ENCODE measurements at regions not wholly inside any gene's neighbourhood (a gene's known extent, or its start where the extent isn't known, plus 50 kb on each side); places are given as distances from the start of the nearest gene placed in this dataset.

DNA sequence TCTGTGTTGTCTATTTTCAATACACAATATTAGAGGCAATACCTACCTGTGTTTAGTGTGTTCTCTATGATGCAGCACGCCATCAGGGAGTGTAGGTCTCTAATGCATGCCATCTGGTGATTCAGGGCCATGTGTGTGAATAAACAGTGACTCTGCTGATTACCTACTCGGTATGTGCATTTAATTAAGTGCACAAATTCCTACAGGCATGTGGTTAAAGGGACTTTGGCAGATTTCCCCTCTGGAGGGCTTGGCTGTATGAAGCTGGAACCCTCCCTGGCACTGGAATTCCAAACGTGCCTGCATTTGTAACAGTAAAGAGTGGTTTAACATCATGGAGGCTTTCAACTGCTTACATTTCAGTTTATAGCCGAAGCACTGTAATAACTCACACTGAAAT is 401.5 kb upstream of the SASH1 start:
- H3K9ac ChIP-seq (ENCODE audit: low read length) = no peak overlapping the region
- no peak overlapping the region for H3K27ac Mint-ChIP-seq (ENCODE audit: unreplicated experiment)
- H3K9me3 Mint-ChIP-seq (ENCODE audit: unreplicated experiment) = peaks cover 9% of the 10 kb centered on the region
- DNase-seq (ENCODE audit: low read depth) (peak; percentile 56), FAIRE-seq (peak; percentile 62)
- no peak overlapping the region for H3K4me2 ChIP-seq (ENCODE audit: low read length)
- no peak overlapping the region for H2AFZ ChIP-seq (ENCODE audit: low read depth, low read length)
- no peaks in the 10 kb centered on the region for H4K20me1 ChIP-seq (ENCODE audit: insufficient read depth, low read length)
- no peak overlapping the region for H3K4me3 ChIP-seq (ENCODE audit: insufficient read depth, low read depth, low read length)
- no peaks in the 10 kb centered on the region for H3K4me1 Mint-ChIP-seq (ENCODE audit: low read depth, unreplicated experiment)
- H3K4me1 ChIP-seq (ENCODE audit: insufficient read depth, low read length) = no peaks in the 10 kb centered on the region
- H3K27me3 Mint-ChIP-seq (ENCODE audit: low read depth, unreplicated experiment) = peaks cover 3% of the 10 kb centered on the region
- H3K27ac ChIP-seq (ENCODE audit: low read depth, low read length) = no peak overlapping the region
- H3K9me3 ChIP-seq (ENCODE audit: insufficient read depth, low read depth, low read length) = no peaks in the 10 kb centered on the region
- TF ChIP-seq, protein P1, sequence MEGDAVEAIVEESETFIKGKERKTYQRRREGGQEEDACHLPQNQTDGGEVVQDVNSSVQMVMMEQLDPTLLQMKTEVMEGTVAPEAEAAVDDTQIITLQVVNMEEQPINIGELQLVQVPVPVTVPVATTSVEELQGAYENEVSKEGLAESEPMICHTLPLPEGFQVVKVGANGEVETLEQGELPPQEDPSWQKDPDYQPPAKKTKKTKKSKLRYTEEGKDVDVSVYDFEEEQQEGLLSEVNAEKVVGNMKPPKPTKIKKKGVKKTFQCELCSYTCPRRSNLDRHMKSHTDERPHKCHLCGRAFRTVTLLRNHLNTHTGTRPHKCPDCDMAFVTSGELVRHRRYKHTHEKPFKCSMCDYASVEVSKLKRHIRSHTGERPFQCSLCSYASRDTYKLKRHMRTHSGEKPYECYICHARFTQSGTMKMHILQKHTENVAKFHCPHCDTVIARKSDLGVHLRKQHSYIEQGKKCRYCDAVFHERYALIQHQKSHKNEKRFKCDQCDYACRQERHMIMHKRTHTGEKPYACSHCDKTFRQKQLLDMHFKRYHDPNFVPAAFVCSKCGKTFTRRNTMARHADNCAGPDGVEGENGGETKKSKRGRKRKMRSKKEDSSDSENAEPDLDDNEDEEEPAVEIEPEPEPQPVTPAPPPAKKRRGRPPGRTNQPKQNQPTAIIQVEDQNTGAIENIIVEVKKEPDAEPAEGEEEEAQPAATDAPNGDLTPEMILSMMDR (IDR thresholded peaks at IDR 0.05; ENCODE audit: insufficient read depth, low read depth, low read length) = no peak
- no peak for TF ChIP-seq EZH2 (IDR thresholded peaks at IDR 0.05; ENCODE audit: insufficient read depth, low read length)
- H3K4me3 Mint-ChIP-seq (ENCODE audit: unreplicated experiment) = no peak overlapping the region
- no peaks in the 10 kb centered on the region for H3K36me3 ChIP-seq (ENCODE audit: insufficient read depth, low read length)
- no peaks in the 10 kb centered on the region for H3K27me3 ChIP-seq (ENCODE audit: insufficient read depth, low read length)
- H3K79me2 ChIP-seq (ENCODE audit: insufficient read depth, low read length) = no peaks in the 10 kb centered on the region
- H3K36me3 Mint-ChIP-seq (ENCODE audit: low read depth, unreplicated experiment) = no peaks in the 10 kb centered on the region

DNA sequence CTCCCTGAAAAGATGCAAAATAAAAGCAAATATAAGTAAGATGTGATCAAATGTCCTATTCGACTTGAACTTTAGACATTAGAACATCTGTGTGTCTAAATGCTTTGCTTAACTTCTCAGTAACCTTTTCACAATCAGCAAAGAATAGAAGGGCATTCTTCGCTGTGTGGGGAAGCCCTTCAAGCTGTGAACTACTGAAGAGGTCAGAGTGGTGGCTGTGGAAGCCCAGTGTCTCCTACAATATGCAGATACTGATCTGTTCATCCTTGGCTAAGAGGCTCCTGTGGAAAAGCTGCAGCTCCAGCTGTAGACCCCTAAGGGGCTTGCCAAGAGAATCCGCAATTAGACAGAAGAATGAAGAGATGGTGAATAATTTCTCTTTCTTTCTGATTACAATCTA is 400.3 kb upstream of the SASH1 start:
- Mint-ChIP-seq H3K4me3 (ENCODE audit: unreplicated experiment) (no peak overlapping the region), H3K9me3 (ENCODE audit: unreplicated experiment) (peaks cover 9% of the 10 kb centered on the region), H3K27me3 (ENCODE audit: low read depth, unreplicated experiment) (peaks cover 3% of the 10 kb centered on the region), H3K4me1 (ENCODE audit: low read depth, unreplicated experiment) (no peaks in the 10 kb centered on the region), H3K27ac (ENCODE audit: unreplicated experiment) (no peak overlapping the region), H3K36me3 (ENCODE audit: low read depth, unreplicated experiment) (no peaks in the 10 kb centered on the region)
- no peak overlapping the region for H3K4me3 ChIP-seq (ENCODE audit: insufficient read depth, low read depth, low read length)
- FAIRE-seq = no peak
- no peak for DNase-seq (ENCODE audit: low read depth)
- H2AFZ ChIP-seq (ENCODE audit: low read depth, low read length) = no peak overlapping the region
- H3K36me3 ChIP-seq (ENCODE audit: insufficient read depth, low read length) = no peaks in the 10 kb centered on the region
- H3K27ac ChIP-seq (ENCODE audit: low read depth, low read length) = no peak overlapping the region
- H4K20me1 ChIP-seq (ENCODE audit: insufficient read depth, low read length) = no peaks in the 10 kb centered on the region
- H3K4me1 ChIP-seq (ENCODE audit: insufficient read depth, low read length) = no peaks in the 10 kb centered on the region
- no peak overlapping the region for H3K4me2 ChIP-seq (ENCODE audit: low read length)
- no peak overlapping the region for H3K9ac ChIP-seq (ENCODE audit: low read length)
- H3K79me2 ChIP-seq (ENCODE audit: insufficient read depth, low read length) = no peaks in the 10 kb centered on the region
- no peaks in the 10 kb centered on the region for H3K27me3 ChIP-seq (ENCODE audit: insufficient read depth, low read length)
- TF ChIP-seq EZH2 (IDR thresholded peaks at IDR 0.05; ENCODE audit: insufficient read depth, low read length) = no peak
- TF ChIP-seq, protein P1 (IDR thresholded peaks at IDR 0.05; ENCODE audit: insufficient read depth, low read depth, low read length) = no peak
- H3K9me3 ChIP-seq (ENCODE audit: insufficient read depth, low read depth, low read length) = no peaks in the 10 kb centered on the region

DNA sequence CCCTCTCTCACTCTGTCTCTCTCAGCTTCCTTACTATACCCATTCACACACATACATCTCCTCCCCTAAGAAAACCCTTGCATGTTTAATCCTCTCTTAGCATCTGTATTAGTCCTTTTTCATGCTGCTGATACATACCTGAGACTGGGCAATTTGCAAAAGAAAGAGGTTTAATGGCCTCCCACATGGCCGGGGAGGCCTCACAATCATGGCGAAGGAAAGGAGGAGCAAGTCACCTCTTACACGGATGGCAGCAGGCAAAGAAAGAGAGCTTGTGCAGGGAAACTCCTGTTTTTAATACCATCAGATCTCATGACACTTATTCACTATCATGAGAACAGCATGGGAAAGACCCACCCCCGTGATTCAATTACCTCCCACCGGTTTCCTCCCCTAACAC is 398.5 kb upstream of the SASH1 start:
- TF ChIP-seq, protein P1 (IDR thresholded peaks at IDR 0.05; ENCODE audit: insufficient read depth, low read depth, low read length) = no peak
- TF ChIP-seq EZH2 (IDR thresholded peaks at IDR 0.05; ENCODE audit: insufficient read depth, low read length) = no peak
- no peaks in the 10 kb centered on the region for H3K36me3 Mint-ChIP-seq (ENCODE audit: low read depth, unreplicated experiment)
- Histone ChIP-seq H3K9ac (ENCODE audit: low read length) (no peak overlapping the region), H3K27me3 (ENCODE audit: insufficient read depth, low read length) (no peaks in the 10 kb centered on the region), H3K36me3 (ENCODE audit: insufficient read depth, low read length) (no peaks in the 10 kb centered on the region), H3K9me3 (ENCODE audit: insufficient read depth, low read depth, low read length) (no peaks in the 10 kb centered on the region), H2AFZ (ENCODE audit: low read depth, low read length) (no peak overlapping the region), H3K27ac (ENCODE audit: low read depth, low read length) (no peak overlapping the region), H3K79me2 (ENCODE audit: insufficient read depth, low read length) (no peaks in the 10 kb centered on the region), H3K4me3 (ENCODE audit: insufficient read depth, low read depth, low read length) (no peak overlapping the region), H3K4me2 (ENCODE audit: low read length) (no peak overlapping the region), H4K20me1 (ENCODE audit: insufficient read depth, low read length) (no peaks in the 10 kb centered on the region), H3K4me1 (ENCODE audit: insufficient read depth, low read length) (no peaks in the 10 kb centered on the region)
- no peak overlapping the region for H3K4me3 Mint-ChIP-seq (ENCODE audit: unreplicated experiment)
- H3K27ac Mint-ChIP-seq (ENCODE audit: unreplicated experiment) = no peak overlapping the region
- H3K27me3 Mint-ChIP-seq (ENCODE audit: low read depth, unreplicated experiment) = peaks cover 3% of the 10 kb centered on the region
- FAIRE-seq (no peak), DNase-seq (ENCODE audit: low read depth) (no peak)
- H3K9me3 Mint-ChIP-seq (ENCODE audit: unreplicated experiment) = peaks cover 9% of the 10 kb centered on the region
- H3K4me1 Mint-ChIP-seq (ENCODE audit: low read depth, unreplicated experiment) = no peaks in the 10 kb centered on the region

All from astrocyte (in vitro differentiated cells and primary cell).